GM23338 (cell line): ENCODE measurements at regions not wholly inside any gene's neighbourhood (a gene's known extent, or its start where the extent isn't known, plus 50 kb on each side); places are given as distances from the start of the nearest gene placed in this dataset.
A peak's percentile ranks its signal among the peaks of the same experiment; 100 is the strongest.

Experiments used
- CTCF ChIP-seq, 2 experiments: fragments of 200-600 bp in 1 of 2; sonication (generic) in 1 of 2; conservative IDR thresholded peaks; 2 replicates each; pipeline versions ENCODE4 v1.5.1 to v1.6.1; 2016 to 2017; ENCODE audit warnings: antibody characterized with exemption in 2 of 2, low read depth in 2 of 2, mild to moderate bottlenecking in 2 of 2, moderate library complexity in 1 of 2
- ETS1 ChIP-seq: IDR thresholded peaks from 2 replicates; pipeline ENCODE4 v1.6.1; 2016; ENCODE audit warnings: antibody characterized with exemption
- EZH2 ChIP-seq: fragments of 200-600 bp; sonication (generic); IDR thresholded peaks from one replicate; pipeline ENCODE4 v1.8.0; 2017; ENCODE audit warnings: antibody characterized with exemption, mild to moderate bottlenecking, low read depth; ENCODE audit not compliant: unreplicated experiment
- EZH2phosphoT487 ChIP-seq: fragments of 200-600 bp; sonication (generic); IDR thresholded peaks from one replicate; pipeline ENCODE4 v1.8.1; 2018; ENCODE audit warnings: antibody characterized with exemption; ENCODE audit not compliant: unreplicated experiment
- JUNB ChIP-seq: IDR thresholded peaks from one replicate; pipeline ENCODE4 v1.6.1; 2016; ENCODE audit warnings: antibody characterized with exemption; ENCODE audit not compliant: unreplicated experiment
- NANOG ChIP-seq: IDR thresholded peaks from 2 replicates; pipeline ENCODE4 v1.6.1; 2016; ENCODE audit warnings: antibody characterized with exemption, borderline replicate concordance
- POLR2AphosphoS5 ChIP-seq: IDR thresholded peaks from 2 replicates; pipeline ENCODE4 v1.6.1; 2016; ENCODE audit warnings: antibody characterized with exemption, low read depth
- REST ChIP-seq: IDR thresholded peaks from one replicate; pipeline ENCODE4 v1.6.1; 2018; ENCODE audit warnings: antibody characterized with exemption; ENCODE audit not compliant: unreplicated experiment
- STAT1 ChIP-seq: IDR thresholded peaks from one replicate; pipeline ENCODE4 v1.6.1; 2016; ENCODE audit warnings: antibody characterized with exemption; ENCODE audit not compliant: unreplicated experiment
- ZNF331 ChIP-seq: fragments of 250-450 bp; sonication (Bioruptor Pico); IDR thresholded peaks from 2 replicates; pipeline ENCODE4 v1.5.0; 2020; ENCODE audit warnings: low read depth, mild to moderate bottlenecking, moderate library complexity

GRCh38 chr10:52883996-52884871, 111.7 kb upstream of the MBL2 start:
- TF ChIP-seq CTCF (conservative IDR thresholded peaks at IDR 0.05; ENCODE audit: low read depth in 2 of 2) (peak; percentile 90), ZNF331 (no peak), EZH2 (no peak), REST (no peak), EZH2phosphoT487 (no peak), NANOG (no peak), POLR2AphosphoS5 (no peak), ETS1 (no peak), JUNB (no peak), STAT1 (no peak)
